SU-DHL-6 (cell line): ENCODE measurements at regions not wholly inside any gene's neighbourhood (a gene's known extent, or its start where the extent isn't known, plus 50 kb on each side); places are given as distances from the start of the nearest gene placed in this dataset.

Experiments
- H2AFZ ChIP-seq: fragments of 200-600 bp; sonication (generic); 2 replicates; pipeline ENCODE4 v1.6.1; 2014; ENCODE audit warnings: low read depth, mild to moderate bottlenecking, moderate library complexity, mixed read lengths, antibody characterized with exemption, low read length; ENCODE audit not compliant: severe bottlenecking
- H3F3A ChIP-seq: fragments of 200-600 bp; shearing (Covaris generic); 2 replicates; pipeline ENCODE4 v1.6.0; 2016; ENCODE audit warnings: antibody characterized with exemption, mild to moderate bottlenecking; ENCODE audit not compliant: insufficient read depth
- H3K27ac ChIP-seq: fragments of 200-600 bp; sonication (generic); 2 replicates; pipeline ENCODE4 v1.5.1; 2016; ENCODE audit warnings: low read depth, mild to moderate bottlenecking, low read length, moderate library complexity, mixed read lengths
- H3K27me3 ChIP-seq: fragments of 200-600 bp; sonication (generic), shearing (Covaris generic); 2 replicates; pipeline ENCODE4 v1.6.0; 2014; ENCODE audit warnings: mild to moderate bottlenecking, low read length
- H3K36me3 ChIP-seq: fragments of 200-600 bp; sonication (generic); 2 replicates; pipeline ENCODE4 v1.6.1; 2014; ENCODE audit warnings: mild to moderate bottlenecking, low read length, mixed read lengths
- H3K4me2 ChIP-seq: fragments of 300-600, 200-600 bp; shearing (Covaris generic), sonication (generic); 2 replicates; pipeline ENCODE4 v1.6.0; 2014; ENCODE audit warnings: low read length, low read depth, mild to moderate bottlenecking; ENCODE audit not compliant: poor library complexity, severe bottlenecking
- H3K4me3 ChIP-seq: fragments of 200-600 bp; sonication (generic); 2 replicates; pipeline ENCODE4 v1.5.1; 2014; ENCODE audit warnings: antibody characterized with exemption, low read length, mild to moderate bottlenecking, mixed read lengths; ENCODE audit not compliant: insufficient read depth, poor library complexity, severe bottlenecking
- H3K79me2 ChIP-seq: fragments of 200-600 bp; sonication (generic); 2 replicates; pipeline ENCODE4 v1.6.1; 2014; ENCODE audit warnings: mild to moderate bottlenecking, low read length, moderate library complexity; ENCODE audit not compliant: insufficient read depth
- H3K9ac ChIP-seq: fragments of 200-600 bp; sonication (generic); 2 replicates; pipeline ENCODE4 v1.7.0; 2014; ENCODE audit warnings: mild to moderate bottlenecking, low read length
- H3K9me2 ChIP-seq: fragments of 200-600 bp; sonication (generic); replicated peaks from 2 replicates; pipeline ENCODE4 v1.6.1; 2014; ENCODE audit warnings: low read length; ENCODE audit not compliant: insufficient read depth
- H3K9me3 ChIP-seq: fragments of 200-600 bp; sonication (generic); 2 replicates; pipeline ENCODE4 v1.6.1; 2014; ENCODE audit warnings: low read length, mixed read lengths; ENCODE audit not compliant: insufficient read depth
- H4K20me1 ChIP-seq: fragments of 200-600 bp; sonication (generic); 2 replicates; pipeline ENCODE4 v1.6.1; 2014; ENCODE audit warnings: low read depth, mild to moderate bottlenecking, antibody characterized with exemption, low read length, moderate library complexity, mixed read lengths
- EZH2phosphoT487 ChIP-seq: fragments of 200-600 bp; sonication (generic), shearing (Covaris generic); conservative IDR thresholded peaks from 2 replicates; pipeline ENCODE4 v1.6.1; 2018; ENCODE audit warnings: mild to moderate bottlenecking, antibody characterized with exemption, low read length, moderate library complexity, mixed read lengths
- TF ChIP-seq, protein P1 (sequence below): fragments of 200-600 bp; sonication (generic); IDR thresholded peaks from one replicate; pipeline ENCODE4 v1.5.1; 2017; ENCODE audit warnings: antibody characterized with exemption, mild to moderate bottlenecking, low read length, moderate library complexity; ENCODE audit not compliant: insufficient read depth, poor library complexity, severe bottlenecking

DNA sequence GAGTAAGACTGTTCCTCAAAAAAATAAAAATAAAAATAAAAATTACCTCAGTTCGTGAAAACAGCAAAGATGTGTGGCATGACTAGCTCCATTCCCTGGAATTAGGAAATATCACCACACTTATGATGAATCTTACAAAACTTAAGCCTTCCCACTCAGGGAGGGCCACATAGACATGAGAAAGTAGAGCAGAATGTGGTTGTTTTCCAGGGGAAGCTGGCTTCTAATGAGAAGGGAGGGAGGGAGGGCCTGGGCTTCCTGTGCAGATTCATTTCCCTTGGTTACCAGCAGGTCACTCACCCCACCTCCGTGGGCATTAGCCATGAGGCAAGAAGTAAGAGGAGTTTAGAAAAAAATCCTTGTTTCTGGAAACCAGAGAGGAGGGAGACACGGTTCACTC lies 95.9 kb upstream of the RMDN2 start:
- TF ChIP-seq EZH2phosphoT487: no peak
- TF ChIP-seq, protein P1, sequence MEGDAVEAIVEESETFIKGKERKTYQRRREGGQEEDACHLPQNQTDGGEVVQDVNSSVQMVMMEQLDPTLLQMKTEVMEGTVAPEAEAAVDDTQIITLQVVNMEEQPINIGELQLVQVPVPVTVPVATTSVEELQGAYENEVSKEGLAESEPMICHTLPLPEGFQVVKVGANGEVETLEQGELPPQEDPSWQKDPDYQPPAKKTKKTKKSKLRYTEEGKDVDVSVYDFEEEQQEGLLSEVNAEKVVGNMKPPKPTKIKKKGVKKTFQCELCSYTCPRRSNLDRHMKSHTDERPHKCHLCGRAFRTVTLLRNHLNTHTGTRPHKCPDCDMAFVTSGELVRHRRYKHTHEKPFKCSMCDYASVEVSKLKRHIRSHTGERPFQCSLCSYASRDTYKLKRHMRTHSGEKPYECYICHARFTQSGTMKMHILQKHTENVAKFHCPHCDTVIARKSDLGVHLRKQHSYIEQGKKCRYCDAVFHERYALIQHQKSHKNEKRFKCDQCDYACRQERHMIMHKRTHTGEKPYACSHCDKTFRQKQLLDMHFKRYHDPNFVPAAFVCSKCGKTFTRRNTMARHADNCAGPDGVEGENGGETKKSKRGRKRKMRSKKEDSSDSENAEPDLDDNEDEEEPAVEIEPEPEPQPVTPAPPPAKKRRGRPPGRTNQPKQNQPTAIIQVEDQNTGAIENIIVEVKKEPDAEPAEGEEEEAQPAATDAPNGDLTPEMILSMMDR: no peak
- Histone ChIP-seq H3K9me2 (no peaks in the 10 kb centered on the region), H3K9ac (no peak overlapping the region), H3K27ac (no peak overlapping the region), H3K36me3 (no peaks in the 10 kb centered on the region), H3F3A (no peaks in the 10 kb centered on the region), H3K27me3 (no peaks in the 10 kb centered on the region), H3K4me2 (no peak overlapping the region), H3K79me2 (no peaks in the 10 kb centered on the region), H3K9me3 (no peaks in the 10 kb centered on the region), H2AFZ (no peak overlapping the region), H3K4me3 (no peak overlapping the region), H4K20me1 (no peaks in the 10 kb centered on the region)

DNA sequence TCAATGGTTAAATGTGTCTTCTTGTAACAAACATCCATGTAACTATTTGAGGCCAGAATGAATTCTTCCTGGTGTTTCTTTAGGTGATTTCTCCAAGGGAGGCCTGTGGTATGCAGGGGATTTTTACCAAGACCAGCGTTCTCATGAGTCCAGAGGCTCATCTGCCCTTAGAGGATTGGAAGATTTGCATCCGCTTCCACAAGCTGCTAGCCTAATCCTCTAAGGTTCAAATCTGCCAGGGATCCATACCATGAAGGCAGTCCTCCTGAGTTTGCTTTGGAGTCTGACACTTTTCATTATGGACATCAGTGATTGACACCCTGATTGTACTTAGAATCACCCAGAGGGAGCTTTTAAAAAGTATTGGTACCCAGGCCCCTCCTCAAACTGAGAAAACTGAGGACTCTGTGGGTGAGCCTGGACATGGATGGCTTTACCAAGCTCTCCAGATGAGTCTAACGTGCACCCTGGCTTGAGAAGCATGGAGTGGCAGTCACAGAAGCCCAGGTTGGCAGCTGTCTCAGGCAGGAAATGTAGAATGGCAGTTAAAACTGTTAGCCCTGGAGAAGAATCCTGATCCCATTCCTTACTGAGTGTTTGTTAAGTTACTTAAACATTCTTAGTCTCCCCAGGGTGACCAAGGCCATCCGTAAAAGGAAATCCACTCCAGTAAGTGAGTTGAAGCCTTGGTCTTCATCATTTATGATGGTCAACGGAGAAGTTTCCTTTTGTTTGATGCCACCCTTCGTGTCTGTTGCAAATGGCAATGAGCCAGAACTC lies 95.3 kb upstream of the RMDN2 start:
- no peaks in the 10 kb centered on the region for H3K27me3 ChIP-seq
- no peaks in the 10 kb centered on the region for H3F3A ChIP-seq
- no peak overlapping the region for H2AFZ ChIP-seq
- H3K36me3 ChIP-seq: no peaks in the 10 kb centered on the region
- H3K9ac ChIP-seq: no peak overlapping the region
- H3K27ac ChIP-seq: no peak overlapping the region
- H3K4me2 ChIP-seq: no peak overlapping the region
- no peaks in the 10 kb centered on the region for H4K20me1 ChIP-seq
- H3K79me2 ChIP-seq: no peaks in the 10 kb centered on the region
- no peaks in the 10 kb centered on the region for H3K9me3 ChIP-seq
- H3K9me2 ChIP-seq: no peaks in the 10 kb centered on the region
- H3K4me3 ChIP-seq: no peak overlapping the region
- no peak for TF ChIP-seq EZH2phosphoT487
- TF ChIP-seq, protein P1: no peak

DNA sequence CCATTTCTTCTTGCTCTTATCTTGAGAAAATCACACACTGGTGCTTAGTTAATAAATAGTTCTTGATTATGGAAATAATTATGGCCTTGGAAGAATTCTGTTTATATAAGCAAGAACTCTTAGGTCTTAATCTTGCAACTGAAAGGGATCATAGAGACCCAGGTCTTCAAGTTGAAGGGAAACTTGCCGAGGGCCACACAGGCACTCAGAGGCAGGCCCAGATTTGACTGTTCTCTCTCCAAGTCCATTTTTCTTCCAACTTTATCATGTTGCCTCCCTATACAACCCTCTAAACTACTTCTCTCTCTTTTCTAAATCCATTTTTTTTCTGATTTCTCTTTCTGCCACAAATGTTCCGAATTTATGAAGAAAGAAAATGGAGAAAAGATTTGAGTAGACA lies 94.5 kb upstream of the RMDN2 start:
- H3K27ac ChIP-seq: no peak overlapping the region
- no peaks in the 10 kb centered on the region for H3K9me2 ChIP-seq
- no peak overlapping the region for H3K4me2 ChIP-seq
- TF ChIP-seq EZH2phosphoT487: no peak
- TF ChIP-seq, protein P1: no peak
- no peaks in the 10 kb centered on the region for H3K27me3 ChIP-seq
- no peaks in the 10 kb centered on the region for H3F3A ChIP-seq
- H2AFZ ChIP-seq: no peak overlapping the region
- H3K79me2 ChIP-seq: no peaks in the 10 kb centered on the region
- no peaks in the 10 kb centered on the region for H3K36me3 ChIP-seq
- no peak overlapping the region for H3K4me3 ChIP-seq
- H4K20me1 ChIP-seq: no peaks in the 10 kb centered on the region
- no peaks in the 10 kb centered on the region for H3K9me3 ChIP-seq
- H3K9ac ChIP-seq: no peak overlapping the region
